Natural killer cell (primary cell): ENCODE measurements at regions not wholly inside any gene's neighbourhood (a gene's known extent, or its start where the extent isn't known, plus 50 kb on each side); places are given as distances from the start of the nearest gene placed in this dataset.
"Not testable (repeated sequence)": the region's sequence is repeated elsewhere in the genome, so short reads cannot be mapped to it uniquely, and the experiment has no call there.

Experiments
- ATAC-seq, 3 donors: fragments of 150-1000 bp in 2 of 3; fragments of 200-7000 bp in 1 of 3; cut with Tn5 transposase; 1 replicate in 1 of 3; 2 replicates in 2 of 3; pipeline ENCODE4 v1.10.0; 2021; ENCODE audit warnings: mild to moderate bottlenecking in 2 of 3, moderate library complexity in 2 of 3
- DNase-seq, 2 donors: peaks; one replicate each; pipeline versions ENCODE4 v3.0.0 to v3.0.0-alpha.2; 2013 to 2021; ENCODE audit warnings: mixed read lengths in 1 of 2
- H3K27ac ChIP-seq: one replicate; pipeline ENCODE4 v1.5.1; 2013; ENCODE audit warnings: mild to moderate bottlenecking, low read length
- H3K27me3 ChIP-seq: one replicate; pipeline ENCODE4 v1.6.1; 2013; ENCODE audit warnings: low read length; ENCODE audit not compliant: control insufficient read depth, insufficient read depth
- H3K36me3 ChIP-seq: one replicate; pipeline ENCODE4 v1.6.1; 2013; ENCODE audit warnings: low read length; ENCODE audit not compliant: control insufficient read depth, insufficient read depth
- H3K4me1 ChIP-seq: one replicate; pipeline ENCODE4 v1.6.1; 2013; ENCODE audit warnings: low read length; ENCODE audit not compliant: control insufficient read depth, insufficient read depth
- H3K4me3 ChIP-seq: one replicate; pipeline ENCODE4 v1.5.1; 2013; ENCODE audit warnings: low read length
- H3K9me3 ChIP-seq: one replicate; pipeline ENCODE4 v1.6.1; 2013; ENCODE audit warnings: low read length; ENCODE audit not compliant: control insufficient read depth, insufficient read depth
- H3K27ac Mint-ChIP-seq, 2 donors: one replicate each; pipeline ENCODE4 v1.8.0; 2022; ENCODE audit warnings: mild to moderate bottlenecking in 2 of 2, mixed read lengths in 2 of 2, moderate library complexity in 1 of 2
- H3K27me3 Mint-ChIP-seq, 2 donors: one replicate each; pipeline ENCODE4 v1.8.0; 2022; ENCODE audit warnings: low read depth in 2 of 2, mixed read lengths in 2 of 2
- H3K36me3 Mint-ChIP-seq: one replicate; pipeline ENCODE4 v1.8.0; 2022; ENCODE audit warnings: mixed read lengths
- H3K4me1 Mint-ChIP-seq, 2 donors: one replicate each; pipeline ENCODE4 v1.8.0; 2022; ENCODE audit warnings: mixed read lengths in 2 of 2
- H3K4me3 Mint-ChIP-seq: one replicate; pipeline ENCODE4 v1.8.0; 2022; ENCODE audit warnings: mild to moderate bottlenecking, moderate library complexity, mixed read lengths
- H3K9me3 Mint-ChIP-seq, 2 donors: one replicate each; pipeline ENCODE4 v1.8.0; 2022; ENCODE audit warnings: mixed read lengths in 2 of 2
- WGBS: methylation state at CpG from one replicate; pipeline ENCODE4 v1.1.7; 2013; ENCODE audit warnings: missing lambda C conversion rate; ENCODE audit not compliant: insufficient coverage; 5-methylcytosine and 5-hydroxymethylcytosine counted together
- intact Hi-C: fragments of 100-400 bp; cut with micrococcal nuclease; formaldehyde crosslinking; loops from one replicate; pipeline ENCODE4 v1.14.2; 2022
- TF ChIP-seq, protein P1 (sequence below): fragments of 200-600 bp; IDR thresholded peaks from one replicate; pipeline ENCODE4 v1.8.0; 2022; ENCODE audit warnings: antibody characterized with exemption

GRCh38 chrX:129347291-129347690 is 176.0 kb downstream of the SMARCA1 start:
- Histone ChIP-seq H3K36me3 (no peaks in the 10 kb centered on the region), H3K27ac (no peak overlapping the region), H3K27me3 (no peaks in the 10 kb centered on the region), H3K9me3 (no peaks in the 10 kb centered on the region), H3K4me3 (no peak overlapping the region), H3K4me1 (no peaks in the 10 kb centered on the region)
- TF ChIP-seq, protein P1, sequence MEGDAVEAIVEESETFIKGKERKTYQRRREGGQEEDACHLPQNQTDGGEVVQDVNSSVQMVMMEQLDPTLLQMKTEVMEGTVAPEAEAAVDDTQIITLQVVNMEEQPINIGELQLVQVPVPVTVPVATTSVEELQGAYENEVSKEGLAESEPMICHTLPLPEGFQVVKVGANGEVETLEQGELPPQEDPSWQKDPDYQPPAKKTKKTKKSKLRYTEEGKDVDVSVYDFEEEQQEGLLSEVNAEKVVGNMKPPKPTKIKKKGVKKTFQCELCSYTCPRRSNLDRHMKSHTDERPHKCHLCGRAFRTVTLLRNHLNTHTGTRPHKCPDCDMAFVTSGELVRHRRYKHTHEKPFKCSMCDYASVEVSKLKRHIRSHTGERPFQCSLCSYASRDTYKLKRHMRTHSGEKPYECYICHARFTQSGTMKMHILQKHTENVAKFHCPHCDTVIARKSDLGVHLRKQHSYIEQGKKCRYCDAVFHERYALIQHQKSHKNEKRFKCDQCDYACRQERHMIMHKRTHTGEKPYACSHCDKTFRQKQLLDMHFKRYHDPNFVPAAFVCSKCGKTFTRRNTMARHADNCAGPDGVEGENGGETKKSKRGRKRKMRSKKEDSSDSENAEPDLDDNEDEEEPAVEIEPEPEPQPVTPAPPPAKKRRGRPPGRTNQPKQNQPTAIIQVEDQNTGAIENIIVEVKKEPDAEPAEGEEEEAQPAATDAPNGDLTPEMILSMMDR: no peak
- Mint-ChIP-seq H3K4me3 (no peak overlapping the region), H3K27ac (no peak overlapping the region), H3K9me3 (peaks cover 0 to 6% of the 10 kb centered on the region in 2 donors), H3K36me3 (no peaks in the 10 kb centered on the region), H3K4me1 (no peaks in the 10 kb centered on the region), H3K27me3 (peaks cover 0 to 18% of the 10 kb centered on the region in 2 donors)
- intact Hi-C loops: no loop called here
- DNase-seq (no peak), ATAC-seq (no peak)
- 100% methylated on average over 1 of the region's 2 CpGs for WGBS

DNA sequence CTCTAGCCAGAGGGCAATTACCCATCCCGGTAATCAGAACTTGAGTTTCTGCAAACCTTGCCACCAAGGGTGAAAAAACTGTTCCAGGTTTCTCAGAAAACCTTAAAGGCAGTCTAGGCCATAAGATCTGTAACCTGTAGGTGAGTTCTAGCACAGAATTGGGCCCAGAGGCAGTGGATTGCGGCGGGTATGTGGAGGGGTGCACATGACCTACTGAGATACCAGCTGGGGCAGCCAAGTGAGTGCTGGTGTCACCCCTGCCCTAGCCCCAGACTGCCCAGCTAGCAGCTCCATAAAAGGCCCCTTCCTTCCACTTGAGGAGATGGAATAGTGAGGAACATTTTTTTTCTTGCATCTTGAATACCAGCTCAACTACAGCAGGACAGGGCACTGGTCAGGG is 176.7 kb downstream of the SMARCA1 start:
- ATAC-seq: no peak
- no peak overlapping the region for H3K4me3 Mint-ChIP-seq

DNA sequence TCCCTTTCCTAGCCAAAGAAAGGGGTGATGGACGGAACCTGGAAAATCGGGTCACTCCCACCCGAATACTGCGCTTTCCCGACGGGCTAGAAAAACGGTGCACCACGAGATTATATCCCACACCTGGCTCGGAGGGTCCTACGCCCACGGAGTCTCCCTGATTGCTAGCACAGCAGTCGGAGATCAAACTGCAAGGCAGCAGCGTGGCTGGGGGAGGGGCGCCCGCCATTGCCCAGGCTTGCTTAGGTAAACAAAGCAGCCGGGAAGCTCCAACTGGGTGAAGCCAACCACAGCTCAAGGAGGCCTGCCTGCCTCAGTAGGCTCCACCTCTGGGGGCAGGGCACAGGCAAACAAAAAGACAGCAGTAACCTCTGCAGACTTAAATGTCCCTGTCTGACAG is 186.0 kb downstream of the SMARCA1 start:
- not testable (repeated sequence) for H3K4me3 Mint-ChIP-seq
- H3K27me3 Mint-ChIP-seq: peaks cover 0 to 13% of the 10 kb centered on the region in 2 donors

More for the DNA sequence above, 176.7 kb downstream of the SMARCA1 start:
- no peaks in the 10 kb centered on the region for H3K4me1 Mint-ChIP-seq
- H3K4me3 ChIP-seq: no peak overlapping the region
- H3K9me3 ChIP-seq: no peaks in the 10 kb centered on the region
- peaks cover 0 to 6% of the 10 kb centered on the region in 2 donors for H3K9me3 Mint-ChIP-seq
- H3K27me3 ChIP-seq: no peaks in the 10 kb centered on the region
- 40% methylated on average over 2 of the region's 3 CpGs for WGBS
- no peak for DNase-seq
- H3K27ac Mint-ChIP-seq: no peak overlapping the region
- H3K27ac ChIP-seq: no peak overlapping the region
- H3K36me3 ChIP-seq: no peaks in the 10 kb centered on the region
- H3K36me3 Mint-ChIP-seq: no peaks in the 10 kb centered on the region
- intact Hi-C loops: no loop called here
- H3K4me1 ChIP-seq: no peaks in the 10 kb centered on the region
- TF ChIP-seq, protein P1: no peak
- H3K27me3 Mint-ChIP-seq: peaks cover 0 to 15% of the 10 kb centered on the region in 2 donors

DNA sequence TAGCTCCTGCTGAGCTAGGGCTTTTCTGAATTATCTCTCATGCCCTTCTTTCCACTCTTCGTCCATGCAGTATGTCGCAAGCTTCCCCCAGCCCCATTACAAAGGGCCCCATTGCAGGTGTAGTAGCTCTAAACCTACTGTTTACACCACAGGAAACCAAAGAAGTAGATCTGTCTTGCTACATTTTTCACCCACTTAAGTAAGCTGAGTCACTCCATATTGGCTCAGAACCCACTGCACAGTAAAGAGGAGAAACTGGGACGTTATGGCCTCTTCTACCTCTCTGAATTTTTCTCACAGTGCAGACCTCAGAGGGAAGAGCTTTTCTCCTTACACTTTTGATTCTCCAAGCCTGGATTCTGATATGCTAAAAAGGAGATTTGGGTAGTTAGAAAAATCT is 200.2 kb downstream of the SMARCA1 start:
- Histone ChIP-seq H3K4me3 (no peak overlapping the region), H3K27me3 (no peaks in the 10 kb centered on the region), H3K4me1 (no peaks in the 10 kb centered on the region), H3K27ac (no peak overlapping the region), H3K9me3 (no peaks in the 10 kb centered on the region), H3K36me3 (no peaks in the 10 kb centered on the region)
- Mint-ChIP-seq H3K27me3 (peaks cover 0 to 15% of the 10 kb centered on the region in 2 donors), H3K27ac (no peak overlapping the region), H3K36me3 (no peaks in the 10 kb centered on the region), H3K9me3 (no peaks in the 10 kb centered on the region), H3K4me3 (no peak overlapping the region), H3K4me1 (no peaks in the 10 kb centered on the region)
- intact Hi-C loops: no loop called here
- TF ChIP-seq, protein P1: no peak
- DNase-seq: no peak
- no peak for ATAC-seq
- WGBS: 14% methylated on average over 2 of the region's 3 CpGs

More for the DNA sequence above, 186.0 kb downstream of the SMARCA1 start:
- H3K27ac Mint-ChIP-seq, H3K36me3 ChIP-seq, H3K27me3 ChIP-seq, ATAC-seq, H3K9me3 ChIP-seq, H3K9me3 Mint-ChIP-seq, H3K4me3 ChIP-seq, H3K27ac ChIP-seq, H3K36me3 Mint-ChIP-seq, intact Hi-C loops, H3K4me1 Mint-ChIP-seq, H3K4me1 ChIP-seq, DNase-seq: not testable (repeated sequence)
- 95% methylated on average over 11 of the region's 16 CpGs for whole genome bisulfite sequencing
